ENCODE measurements at regions not wholly inside any gene's neighbourhood (a gene's known extent, or its start where the extent isn't known, plus 50 kb on each side); places are given as distances from the start of the nearest gene placed in this dataset.

GRCh38 chr1:60343736-60344135 is 270.2 kb upstream of the C1orf87 start:
- no peak for TF ChIP-seq CTCF (IDR thresholded peaks at IDR 0.05)
- TF ChIP-seq POLR2A (IDR thresholded peaks at IDR 0.05), result no peak
